OCI-LY1 (cell line): ENCODE measurements at regions not wholly inside any gene's neighbourhood (a gene's known extent, or its start where the extent isn't known, plus 50 kb on each side); places are given as distances from the start of the nearest gene placed in this dataset.

ENCODE experiments used
- H2AFZ ChIP-seq: fragments of 200-600 bp; sonication (generic), shearing (Covaris generic); 2 replicates; pipeline ENCODE4 v1.6.0; 2014; ENCODE audit warnings: antibody characterized with exemption, mild to moderate bottlenecking, low read length
- H3F3A ChIP-seq: fragments of 200-600 bp; sonication (generic), shearing (Covaris generic); 2 replicates; pipeline ENCODE4 v1.6.0; 2014; ENCODE audit warnings: mild to moderate bottlenecking, antibody characterized with exemption, low read length, moderate library complexity; ENCODE audit not compliant: insufficient read depth
- H3K27ac ChIP-seq: fragments of 200-600 bp; sonication (generic); 2 replicates; pipeline ENCODE4 v1.5.1; 2014; ENCODE audit warnings: low read length, mixed run types, mild to moderate bottlenecking, low read depth; ENCODE audit not compliant: poor library complexity, severe bottlenecking
- H3K27me3 ChIP-seq: fragments of 200-600 bp; sonication (generic); 2 replicates; pipeline ENCODE4 v1.6.0; 2014; ENCODE audit warnings: antibody characterized with exemption, mild to moderate bottlenecking, low read length, moderate library complexity; ENCODE audit not compliant: insufficient read depth
- H3K36me3 ChIP-seq: fragments of 200-600 bp; sonication (generic); 2 replicates; pipeline ENCODE4 v1.6.1; 2014; ENCODE audit warnings: mild to moderate bottlenecking, antibody characterized with exemption, low read length, moderate library complexity, mixed read lengths; ENCODE audit not compliant: insufficient read depth
- H3K4me1 ChIP-seq: fragments of 200-600 bp; sonication (generic); 2 replicates; pipeline ENCODE4 v1.5.1; 2014; ENCODE audit warnings: mild to moderate bottlenecking, low read length, moderate library complexity; ENCODE audit not compliant: insufficient read depth, severe bottlenecking
- H3K4me2 ChIP-seq: fragments of 200-600 bp; sonication (generic), shearing (Covaris generic); 2 replicates; pipeline ENCODE4 v1.6.1; 2014; ENCODE audit warnings: low read length
- H3K4me3 ChIP-seq: fragments of 200-600 bp; sonication (generic); 2 replicates; pipeline ENCODE4 v1.5.1; 2014; ENCODE audit warnings: low read length, low read depth, mild to moderate bottlenecking, mixed read lengths; ENCODE audit not compliant: poor library complexity, severe bottlenecking
- H3K79me2 ChIP-seq: fragments of 200-600 bp; shearing (Covaris generic); 2 replicates; pipeline ENCODE4 v1.6.1; 2016; ENCODE audit warnings: mixed run types, low read length, mixed read lengths; ENCODE audit not compliant: insufficient read depth
- H3K9ac ChIP-seq: fragments of 200-600 bp; sonication (generic), shearing (Covaris generic); 2 replicates; pipeline ENCODE4 v1.6.1; 2014; ENCODE audit warnings: mild to moderate bottlenecking, low read length, mixed read lengths
- H3K9me2 ChIP-seq: fragments of 200-600 bp; sonication (generic), shearing (Covaris generic); 2 replicates; pipeline ENCODE4 v1.6.1; 2014; ENCODE audit warnings: low read depth, mild to moderate bottlenecking, low read length, mixed read lengths
- H3K9me3 ChIP-seq: fragments of 200-600 bp; shearing (Covaris generic); 2 replicates; pipeline ENCODE4 v1.6.1; 2014; ENCODE audit warnings: low read length, mixed read lengths
- H4K20me1 ChIP-seq: fragments of 200-600 bp; sonication (generic), shearing (Covaris generic); 2 replicates; pipeline ENCODE4 v1.6.0; 2016; ENCODE audit warnings: mild to moderate bottlenecking, low read length; ENCODE audit not compliant: insufficient read depth
- CTCF ChIP-seq: fragments of 200-600 bp; sonication (generic), shearing (Covaris generic); IDR thresholded peaks from 2 replicates; pipeline ENCODE4 v1.5.1; 2017; ENCODE audit warnings: mild to moderate bottlenecking, antibody characterized with exemption, low read length, moderate library complexity, mixed read lengths
- EZH2 ChIP-seq: fragments of 200-600 bp; sonication (generic), shearing (Covaris generic); IDR thresholded peaks from 2 replicates; pipeline ENCODE4 v1.8.0; 2017; ENCODE audit warnings: borderline replicate concordance, mixed run types, mild to moderate bottlenecking, antibody characterized with exemption, low read length, moderate library complexity, mixed read lengths

GRCh38 chr14:98904677-98905076, 367.3 kb downstream of the BCL11B start:
- H3K9ac ChIP-seq = no peak overlapping the region
- H3K27me3 ChIP-seq = no peaks in the 10 kb centered on the region
- no peaks in the 10 kb centered on the region for H3K9me3 ChIP-seq
- no peaks in the 10 kb centered on the region for H3F3A ChIP-seq
- no peak overlapping the region for H3K27ac ChIP-seq
- H4K20me1 ChIP-seq = no peaks in the 10 kb centered on the region
- no peak overlapping the region for H3K4me2 ChIP-seq
- TF ChIP-seq EZH2 (no peak), CTCF (no peak)
- H3K4me3 ChIP-seq = no peak overlapping the region
- no peaks in the 10 kb centered on the region for H3K4me1 ChIP-seq
- no peaks in the 10 kb centered on the region for H3K9me2 ChIP-seq
- no peaks in the 10 kb centered on the region for H3K79me2 ChIP-seq
- no peaks in the 10 kb centered on the region for H3K36me3 ChIP-seq
- no peak overlapping the region for H2AFZ ChIP-seq

- no peaks in the 10 kb centered on the region for H3K9me2 ChIP-seq
- H3K79me2 ChIP-seq = no peaks in the 10 kb centered on the region
- no peaks in the 10 kb centered on the region for H3K27me3 ChIP-seq
- H3K36me3 ChIP-seq = no peaks in the 10 kb centered on the region
- H3F3A ChIP-seq = no peaks in the 10 kb centered on the region
- H3K9me3 ChIP-seq = no peaks in the 10 kb centered on the region
- TF ChIP-seq EZH2 (no peak), CTCF (no peak)
- H2AFZ ChIP-seq = no peak overlapping the region
- H3K4me3 ChIP-seq = no peak overlapping the region
- no peaks in the 10 kb centered on the region for H3K4me1 ChIP-seq
- H3K4me2 ChIP-seq = no peak overlapping the region
- no peak overlapping the region for H3K27ac ChIP-seq
- no peak overlapping the region for H3K9ac ChIP-seq
- H4K20me1 ChIP-seq = no peaks in the 10 kb centered on the region
These were observed 365.6 kb downstream of the BCL11B start for GRCh38 chr14:98906123-98906995.

- H3K4me3 ChIP-seq = no peak overlapping the region
- H3K9me2 ChIP-seq = no peaks in the 10 kb centered on the region
- no peaks in the 10 kb centered on the region for H3K27me3 ChIP-seq
- no peaks in the 10 kb centered on the region for H4K20me1 ChIP-seq
- H3K36me3 ChIP-seq = no peaks in the 10 kb centered on the region
- no peak overlapping the region for H3K27ac ChIP-seq
- H3K79me2 ChIP-seq = no peaks in the 10 kb centered on the region
- no peaks in the 10 kb centered on the region for H3K4me1 ChIP-seq
- no peak overlapping the region for H2AFZ ChIP-seq
- no peak overlapping the region for H3K9ac ChIP-seq
- H3F3A ChIP-seq = no peaks in the 10 kb centered on the region
- TF ChIP-seq CTCF (no peak), EZH2 (no peak)
- no peak overlapping the region for H3K4me2 ChIP-seq
- H3K9me3 ChIP-seq = no peaks in the 10 kb centered on the region
These were observed 364.7 kb downstream of the BCL11B start for GRCh38 chr14:98907271-98907670.
